ENCODE measurements at regions not wholly inside any gene's neighbourhood (a gene's known extent, or its start where the extent isn't known, plus 50 kb on each side); places are given as distances from the start of the nearest gene placed in this dataset.

GRCh38 chr6:50427267-50427666 lies 286.1 kb upstream of the TFAP2D start (continued):
- no peak for TF ChIP-seq ZBTB21 (tag by site-specific recombination; IDR thresholded peaks at IDR 0.05)
- no peak for TF ChIP-seq ZNF621 (tag by site-specific recombination; IDR thresholded peaks at IDR 0.05)
- no peak for TF ChIP-seq GLIS2 (tag by site-specific recombination; IDR thresholded peaks at IDR 0.05)
- no peak for TF ChIP-seq ZNF785 (tag by site-specific recombination; IDR thresholded peaks at IDR 0.05)
- no peak for TF ChIP-seq ZNF324 (tag by site-specific recombination; IDR thresholded peaks at IDR 0.05)
- TF ChIP-seq HOXC10 (CRISPR knock-in tag; IDR thresholded peaks at IDR 0.05) = no peak
- no peak for TF ChIP-seq ZSCAN16 (tag by site-specific recombination; IDR thresholded peaks at IDR 0.05)

GRCh38 chr6:50437901-50438300 lies 275.4 kb upstream of the TFAP2D start:
- POLR2A ChIA-PET = no interaction called here
- H3K4me3 ChIP-seq (ENCODE audit: low read depth, low read length) = no peak overlapping the region
- TF ChIP-seq TCF7L2 (IDR thresholded peaks at IDR 0.05; ENCODE audit: borderline replicate concordance, low read depth, low read length) (no peak), ZNF585B (tag by site-specific recombination; IDR thresholded peaks at IDR 0.05) (no peak), PRDM10 (tag by site-specific recombination; IDR thresholded peaks at IDR 0.05) (no peak), GLIS1 (tag by site-specific recombination; IDR thresholded peaks at IDR 0.05) (no peak), ZNF223 (tag by site-specific recombination; IDR thresholded peaks at IDR 0.05) (no peak), KLF9 (tag by site-specific recombination; IDR thresholded peaks at IDR 0.05; ENCODE audit: low read depth) (no peak), ZNF843 (tag by site-specific recombination; IDR thresholded peaks at IDR 0.05) (no peak), ZNF335 (tag by site-specific recombination; conservative IDR thresholded peaks at IDR 0.05) (no peak), ZNF37A (tag by site-specific recombination; IDR thresholded peaks at IDR 0.05) (no peak), PRDM6 (tag by site-specific recombination; IDR thresholded peaks at IDR 0.05) (no peak)
- H3K9me3 ChIP-seq (ENCODE audit: control insufficient read depth, insufficient read depth, low read depth, low read length) = no peaks in the 10 kb centered on the region
- H3K36me3 ChIP-seq (ENCODE audit: control insufficient read depth in 2 of 2, insufficient read depth in 1 of 2, low read length in 2 of 2) = no peaks in the 10 kb centered on the region
- H3K27ac ChIP-seq (ENCODE audit: extremely low read depth, low read depth, low read length) = no peak overlapping the region
- CTCF ChIA-PET = no interaction called here
- H3K4me1 ChIP-seq (ENCODE audit: control insufficient read depth, insufficient read depth, low read length) = no peaks in the 10 kb centered on the region

GRCh38 chr6:50442531-50443040 lies 270.7 kb upstream of the TFAP2D start:
- no peaks in the 10 kb centered on the region for H3K9me3 ChIP-seq (ENCODE audit: control insufficient read depth, insufficient read depth, low read depth, low read length)
- ChIA-PET POLR2A (no interaction called here), CTCF (no interaction called here)
- no peak overlapping the region for H3K4me3 ChIP-seq (ENCODE audit: low read depth, low read length)
- no peak overlapping the region for H3K27ac ChIP-seq (ENCODE audit: extremely low read depth, low read depth, low read length)
- H3K36me3 ChIP-seq (ENCODE audit: control insufficient read depth in 2 of 2, insufficient read depth in 1 of 2, low read length in 2 of 2) = no peaks in the 10 kb centered on the region
- no peak for TF ChIP-seq ZNF292 (tag by site-specific recombination; IDR thresholded peaks at IDR 0.05; ENCODE audit: borderline replicate concordance, low read depth)
- TF ChIP-seq ZSCAN23 (tag by site-specific recombination; IDR thresholded peaks at IDR 0.05) = no peak
- no peak for TF ChIP-seq ZNF843 (tag by site-specific recombination; IDR thresholded peaks at IDR 0.05)
- H3K4me1 ChIP-seq (ENCODE audit: control insufficient read depth, insufficient read depth, low read length) = no peaks in the 10 kb centered on the region

Measured in HEK293 (cell line).